Loucy (cell line): ENCODE measurements at regions not wholly inside any gene's neighbourhood (a gene's known extent, or its start where the extent isn't known, plus 50 kb on each side); places are given as distances from the start of the nearest gene placed in this dataset.

Source experiments
- H2AFZ ChIP-seq: fragments of 200-600 bp; sonication (generic); 2 replicates; pipeline ENCODE4 v1.6.0; 2016; ENCODE audit warnings: antibody characterized with exemption, mild to moderate bottlenecking, low read length, moderate library complexity
- H3F3A ChIP-seq: fragments of 200-600 bp; 2 replicates; pipeline ENCODE4 v1.6.0; 2016; ENCODE audit warnings: antibody characterized with exemption, low read depth, mild to moderate bottlenecking
- H3K27me3 ChIP-seq: fragments of 200-600 bp; sonication (generic); 2 replicates; pipeline ENCODE4 v1.6.1; 2014; ENCODE audit warnings: low read length, mild to moderate bottlenecking; ENCODE audit not compliant: insufficient read depth, poor library complexity, severe bottlenecking
- H3K36me3 ChIP-seq: fragments of 200-600 bp; sonication (generic); 2 replicates; pipeline ENCODE4 v1.6.1; 2016; ENCODE audit warnings: low read length; ENCODE audit not compliant: insufficient read depth
- H3K4me1 ChIP-seq: fragments of 200-600 bp; sonication (generic); 2 replicates; pipeline ENCODE4 v1.5.1; 2014; ENCODE audit warnings: low read length, mild to moderate bottlenecking; ENCODE audit not compliant: insufficient read depth, poor library complexity, severe bottlenecking
- H3K4me2 ChIP-seq: fragments of 200-600 bp; sonication (generic); 2 replicates; pipeline ENCODE4 v1.6.0; 2014; ENCODE audit warnings: antibody characterized with exemption, low read length, low read depth, mild to moderate bottlenecking; ENCODE audit not compliant: poor library complexity, severe bottlenecking
- H3K4me3 ChIP-seq: fragments of 200-600 bp; sonication (generic); 2 replicates; pipeline ENCODE4 v1.5.1; 2014; ENCODE audit warnings: low read length, mild to moderate bottlenecking, mixed read lengths; ENCODE audit not compliant: poor library complexity, severe bottlenecking
- H3K79me2 ChIP-seq: fragments of 200-600 bp; sonication (generic); 2 replicates; pipeline ENCODE4 v1.6.1; 2014; ENCODE audit warnings: low read length; ENCODE audit not compliant: insufficient read depth
- H3K9ac ChIP-seq: fragments of 200-600 bp; sonication (generic); 2 replicates; pipeline ENCODE4 v1.6.0; 2014; ENCODE audit warnings: mild to moderate bottlenecking, low read depth, low read length, moderate library complexity; ENCODE audit not compliant: poor library complexity, severe bottlenecking
- H3K9me2 ChIP-seq: fragments of 200-600 bp; sonication (generic); replicated peaks from 2 replicates; pipeline ENCODE4 v1.6.1; 2016; ENCODE audit warnings: low read depth, low read length, mixed read lengths
- H3K9me3 ChIP-seq: fragments of 200-600 bp; sonication (generic); 2 replicates; pipeline ENCODE4 v1.6.1; 2014; ENCODE audit warnings: mild to moderate bottlenecking, antibody characterized with exemption, low read length, low read depth; ENCODE audit not compliant: insufficient read depth
- H4K20me1 ChIP-seq: fragments of 200-600 bp; sonication (generic); 2 replicates; pipeline ENCODE4 v1.6.0; 2014; ENCODE audit warnings: antibody characterized with exemption, low read length, mild to moderate bottlenecking; ENCODE audit not compliant: insufficient read depth, poor library complexity, severe bottlenecking
- EZH2phosphoT487 ChIP-seq: fragments of 200-600 bp; IDR thresholded peaks from 2 replicates; pipeline ENCODE4 v1.6.1; 2018; ENCODE audit warnings: antibody characterized with exemption, mild to moderate bottlenecking, moderate library complexity, borderline replicate concordance
- TF ChIP-seq, protein P1 (sequence below): fragments of 200-600 bp; sonication (generic); conservative IDR thresholded peaks from 2 replicates; pipeline ENCODE4 v1.5.1; 2014; ENCODE audit warnings: mild to moderate bottlenecking, antibody characterized with exemption, low read length

DNA sequence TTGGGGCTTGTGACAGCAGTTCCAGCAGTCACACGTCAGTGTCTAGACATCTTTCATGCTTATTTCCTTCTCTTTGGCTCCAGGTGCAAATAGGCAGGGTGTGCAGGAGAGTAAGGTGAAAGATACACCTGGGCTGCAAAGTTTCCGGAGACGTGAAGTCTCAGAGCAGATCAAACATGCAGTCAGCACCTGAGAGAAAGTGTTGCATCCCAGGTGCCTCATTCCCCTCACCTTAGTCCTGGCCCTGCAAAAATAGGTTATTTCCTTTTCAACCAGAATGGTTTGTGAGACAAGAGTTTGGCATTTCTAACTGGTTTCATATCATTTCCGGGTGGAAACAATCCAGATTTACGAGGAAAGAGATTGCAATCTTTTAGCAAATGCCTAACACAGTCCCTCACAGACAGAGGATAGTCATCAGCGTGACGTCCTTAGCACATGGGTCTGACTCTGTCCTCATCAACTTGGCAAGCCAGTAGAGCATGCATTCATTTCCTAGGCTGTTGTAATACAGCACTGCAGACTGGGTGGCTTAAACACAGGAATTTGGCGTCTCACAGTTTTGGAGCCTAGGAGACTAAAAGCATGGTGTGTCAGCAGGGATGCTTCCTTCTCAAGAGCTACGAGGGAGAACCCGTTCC, 58.2 kb upstream of the ARRDC4 start:
- Histone ChIP-seq H2AFZ (no peak overlapping the region), H3K4me2 (no peak overlapping the region), H4K20me1 (no peaks in the 10 kb centered on the region), H3K79me2 (no peaks in the 10 kb centered on the region), H3F3A (no peaks in the 10 kb centered on the region), H3K9me3 (no peaks in the 10 kb centered on the region), H3K9ac (no peak overlapping the region), H3K9me2 (no peaks in the 10 kb centered on the region), H3K4me3 (no peak overlapping the region), H3K36me3 (no peaks in the 10 kb centered on the region), H3K27me3 (no peaks in the 10 kb centered on the region), H3K4me1 (no peaks in the 10 kb centered on the region)
- TF ChIP-seq, protein P1, sequence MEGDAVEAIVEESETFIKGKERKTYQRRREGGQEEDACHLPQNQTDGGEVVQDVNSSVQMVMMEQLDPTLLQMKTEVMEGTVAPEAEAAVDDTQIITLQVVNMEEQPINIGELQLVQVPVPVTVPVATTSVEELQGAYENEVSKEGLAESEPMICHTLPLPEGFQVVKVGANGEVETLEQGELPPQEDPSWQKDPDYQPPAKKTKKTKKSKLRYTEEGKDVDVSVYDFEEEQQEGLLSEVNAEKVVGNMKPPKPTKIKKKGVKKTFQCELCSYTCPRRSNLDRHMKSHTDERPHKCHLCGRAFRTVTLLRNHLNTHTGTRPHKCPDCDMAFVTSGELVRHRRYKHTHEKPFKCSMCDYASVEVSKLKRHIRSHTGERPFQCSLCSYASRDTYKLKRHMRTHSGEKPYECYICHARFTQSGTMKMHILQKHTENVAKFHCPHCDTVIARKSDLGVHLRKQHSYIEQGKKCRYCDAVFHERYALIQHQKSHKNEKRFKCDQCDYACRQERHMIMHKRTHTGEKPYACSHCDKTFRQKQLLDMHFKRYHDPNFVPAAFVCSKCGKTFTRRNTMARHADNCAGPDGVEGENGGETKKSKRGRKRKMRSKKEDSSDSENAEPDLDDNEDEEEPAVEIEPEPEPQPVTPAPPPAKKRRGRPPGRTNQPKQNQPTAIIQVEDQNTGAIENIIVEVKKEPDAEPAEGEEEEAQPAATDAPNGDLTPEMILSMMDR, result no peak
- TF ChIP-seq EZH2phosphoT487, result no peak

DNA sequence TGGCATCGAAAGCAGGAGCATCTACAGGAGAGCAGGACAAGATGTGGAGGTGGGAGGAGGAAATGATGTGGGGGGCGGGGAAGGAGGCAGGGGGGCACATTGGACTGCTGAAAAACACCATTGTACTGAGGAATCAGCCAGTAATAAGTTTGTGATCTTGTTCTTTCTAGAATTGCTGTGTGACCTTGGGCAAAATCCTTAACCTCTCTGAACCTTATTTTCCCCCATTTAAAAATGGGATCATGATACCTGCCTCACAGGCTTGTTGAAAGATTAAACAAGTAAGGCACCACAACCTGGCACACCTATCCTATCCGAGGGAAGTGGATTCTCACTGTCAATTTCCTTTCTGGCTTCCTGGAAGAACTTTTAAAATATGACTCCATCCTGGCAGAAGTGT, 56.9 kb upstream of the ARRDC4 start:
- no peak overlapping the region for H3K4me2 ChIP-seq
- no peak overlapping the region for H3K4me3 ChIP-seq
- TF ChIP-seq, protein P1, result no peak
- no peak for TF ChIP-seq EZH2phosphoT487
- no peaks in the 10 kb centered on the region for H3K9me2 ChIP-seq
- H3K79me2 ChIP-seq, result no peaks in the 10 kb centered on the region
- H3K9me3 ChIP-seq, result no peaks in the 10 kb centered on the region
- H3K27me3 ChIP-seq, result no peaks in the 10 kb centered on the region
- H3K9ac ChIP-seq, result no peak overlapping the region
- no peaks in the 10 kb centered on the region for H3F3A ChIP-seq
- no peak overlapping the region for H2AFZ ChIP-seq
- no peaks in the 10 kb centered on the region for H4K20me1 ChIP-seq
- H3K36me3 ChIP-seq, result no peaks in the 10 kb centered on the region
- H3K4me1 ChIP-seq, result no peaks in the 10 kb centered on the region

GRCh38 chr15:97903971-97904572, 56.4 kb upstream of the ARRDC4 start:
- H3K4me2 ChIP-seq, result peak overlapping the region; percentile 57
- no peaks in the 10 kb centered on the region for H3F3A ChIP-seq
- TF ChIP-seq, protein P1, result peak; percentile 80
- no peak for TF ChIP-seq EZH2phosphoT487
- peak overlapping the region; percentile 35 for H3K4me3 ChIP-seq
- H4K20me1 ChIP-seq, result no peaks in the 10 kb centered on the region
- H3K4me1 ChIP-seq, result no peaks in the 10 kb centered on the region
- H3K36me3 ChIP-seq, result no peaks in the 10 kb centered on the region
- H3K9me2 ChIP-seq, result no peaks in the 10 kb centered on the region
- no peaks in the 10 kb centered on the region for H3K79me2 ChIP-seq
- no peak overlapping the region for H3K9ac ChIP-seq
- peak overlapping the region; percentile 72 for H2AFZ ChIP-seq
- no peaks in the 10 kb centered on the region for H3K27me3 ChIP-seq
- H3K9me3 ChIP-seq, result no peaks in the 10 kb centered on the region
